CD14-positive monocyte (primary cell): ENCODE measurements at regions not wholly inside any gene's neighbourhood (a gene's known extent, or its start where the extent isn't known, plus 50 kb on each side); places are given as distances from the start of the nearest gene placed in this dataset.
"Not testable (repeated sequence)": the region's sequence is repeated elsewhere in the genome, so short reads cannot be mapped to it uniquely, and the experiment has no call there.

Experiments used
- DNase-seq, 3 donors: peaks; one replicate each; pipeline ENCODE4 v3.0.0-alpha.2; 2011 to 2022
- H2AFZ ChIP-seq: 2 replicates; pipeline ENCODE4 v1.6.0; 2012; ENCODE audit warnings: mild to moderate bottlenecking, low read depth, low read length, inconsistent platforms; ENCODE audit not compliant: insufficient read depth, poor library complexity, severe bottlenecking
- H3K27ac ChIP-seq, 2 donors: 1 replicate in 1 of 2; 2 replicates in 1 of 2; pipeline ENCODE4 v1.5.1; 2012 to 2013; ENCODE audit warnings: low read length in 2 of 2, control low read depth in 1 of 2, inconsistent platforms in 1 of 2, low read depth in 1 of 2, mild to moderate bottlenecking in 1 of 2
- H3K27me3 ChIP-seq, 2 donors: one replicate each; pipeline versions ENCODE4 v1.6.0 to v1.6.1; 2011 to 2013; ENCODE audit warnings: low read length in 2 of 2; ENCODE audit not compliant: control insufficient read depth in 2 of 2, insufficient read depth in 2 of 2
- H3K36me3 ChIP-seq, 2 donors: replicated peaks in 1 of 2; 1 replicate in 1 of 2; 2 replicates in 1 of 2; pipeline versions ENCODE4 v1.5.1 to v1.6.1; 2012 to 2013; ENCODE audit warnings: low read length in 2 of 2, control low read depth in 1 of 2, inconsistent platforms in 1 of 2, mild to moderate bottlenecking in 1 of 2; ENCODE audit not compliant: insufficient read depth in 2 of 2, control insufficient read depth in 1 of 2
- H3K4me1 ChIP-seq, 2 donors: 1 replicate in 1 of 2; 2 replicates in 1 of 2; pipeline versions ENCODE4 v1.5.1 to v1.6.1; 2012 to 2013; ENCODE audit warnings: low read length in 2 of 2, control low read depth in 1 of 2, inconsistent platforms in 1 of 2, mild to moderate bottlenecking in 1 of 2, moderate library complexity in 1 of 2; ENCODE audit not compliant: insufficient read depth in 2 of 2, control insufficient read depth in 1 of 2
- H3K4me2 ChIP-seq: replicated peaks from 2 replicates; pipeline ENCODE3; 2012; ENCODE audit warnings: low read length, moderate library complexity, mild to moderate bottlenecking; ENCODE audit not compliant: poor library complexity, severe bottlenecking; ENCODE audit errors: extremely low read depth
- H3K4me3 ChIP-seq, 3 experiments: fragments of 200-600 bp in 1 of 3; sonication (generic) in 1 of 3; replicated peaks in 1 of 3; 1 replicate in 2 of 3; 2 replicates in 1 of 3; pipeline ENCODE4 v1.5.1; 2011 to 2013; ENCODE audit warnings: low read length in 3 of 3, mild to moderate bottlenecking in 3 of 3, control low read depth in 2 of 3, low read depth in 2 of 3, inconsistent platforms in 1 of 3, moderate library complexity in 1 of 3
- H3K79me2 ChIP-seq: 2 replicates; pipeline ENCODE4 v1.6.0; 2012; ENCODE audit warnings: mild to moderate bottlenecking, control low read depth, inconsistent platforms, low read length, moderate library complexity; ENCODE audit not compliant: insufficient read depth
- H3K9ac ChIP-seq: 2 replicates; pipeline ENCODE4 v1.6.0; 2017; ENCODE audit warnings: low read length, mild to moderate bottlenecking; ENCODE audit not compliant: insufficient read depth, poor library complexity, severe bottlenecking
- H3K9me3 ChIP-seq, 2 donors: replicated peaks in 1 of 2; 1 replicate in 1 of 2; 2 replicates in 1 of 2; pipeline versions ENCODE4 v1.5.1 to v1.6.1; 2012 to 2013; ENCODE audit warnings: low read length in 2 of 2, control low read depth in 1 of 2; ENCODE audit not compliant: control insufficient read depth in 1 of 2, insufficient read depth in 1 of 2
- H4K20me1 ChIP-seq: 2 replicates; pipeline ENCODE4 v1.6.0; 2012; ENCODE audit warnings: mild to moderate bottlenecking, low read length, control low read depth, moderate library complexity; ENCODE audit not compliant: insufficient read depth
- H3K27ac Mint-ChIP-seq, 7 donors: one replicate each; pipeline ENCODE4 v1.8.0; 2020; ENCODE audit warnings: mild to moderate bottlenecking in 7 of 7, mixed read lengths in 7 of 7, moderate library complexity in 6 of 7, inconsistent platforms in 2 of 7
- H3K27me3 Mint-ChIP-seq, 3 donors: one replicate each; pipeline ENCODE4 v1.8.0; 2021 to 2022; ENCODE audit warnings: low read depth in 3 of 3, mild to moderate bottlenecking in 3 of 3, mixed read lengths in 3 of 3, moderate library complexity in 3 of 3, inconsistent platforms in 1 of 3
- H3K36me3 Mint-ChIP-seq, 2 donors: one replicate each; pipeline ENCODE4 v1.8.0; 2020; ENCODE audit warnings: mixed read lengths in 2 of 2, inconsistent platforms in 1 of 2, mild to moderate bottlenecking in 1 of 2
- H3K4me1 Mint-ChIP-seq: one replicate; pipeline ENCODE4 v1.8.0; 2020; ENCODE audit warnings: mild to moderate bottlenecking, mixed read lengths
- H3K4me3 Mint-ChIP-seq, 2 donors: one replicate each; pipeline ENCODE4 v1.8.0; 2020; ENCODE audit warnings: mild to moderate bottlenecking in 2 of 2, mixed read lengths in 2 of 2, moderate library complexity in 1 of 2
- H3K9me3 Mint-ChIP-seq, 7 donors: one replicate each; pipeline ENCODE4 v1.8.0; 2020 to 2022; ENCODE audit warnings: mixed read lengths in 7 of 7, mild to moderate bottlenecking in 6 of 7, moderate library complexity in 6 of 7, inconsistent platforms in 2 of 7
- CTCF ChIP-seq: fragments of 200-600 bp; IDR thresholded peaks from one replicate; pipeline ENCODE4 v1.8.0; 2022; ENCODE audit warnings: antibody characterized with exemption, mild to moderate bottlenecking
- WGBS: methylation state at CpG from one replicate; pipeline ENCODE4 v1.1.5; 2013; ENCODE audit warnings: missing lambda C conversion rate; ENCODE audit not compliant: insufficient coverage; 5-methylcytosine and 5-hydroxymethylcytosine counted together
- intact Hi-C, 2 donors: fragments of 100-400 bp; cut with micrococcal nuclease; formaldehyde crosslinking; loops; one replicate each; pipeline versions ENCODE4 v1.15.0 to v1.15.1; 2023

- Histone ChIP-seq H3K27me3 (peaks cover 0 to 4% of the 10 kb centered on the region in 2 donors), H3K27ac (no peak overlapping the region), H3K9me3 (peaks cover 0 to 3% of the 10 kb centered on the region in 2 donors), H3K36me3 (no peaks in the 10 kb centered on the region), H3K9ac (no peak overlapping the region), H3K4me1 (no peaks in the 10 kb centered on the region), H4K20me1 (no peaks in the 10 kb centered on the region), H3K4me2 (no peak overlapping the region), H2AFZ (no peak overlapping the region), H3K79me2 (no peaks in the 10 kb centered on the region), H3K4me3 (no peak overlapping the region)
- H3K27me3 Mint-ChIP-seq = peaks cover 11 to 15% (median 11%) of the 10 kb centered on the region in 3 donors
- DNase-seq = no peak
- H3K36me3 Mint-ChIP-seq = no peaks in the 10 kb centered on the region
- H3K4me3 Mint-ChIP-seq = no peak overlapping the region
- no peak for TF ChIP-seq CTCF
- peaks cover 0 to 4% (median 0%) of the 10 kb centered on the region in 7 donors for H3K9me3 Mint-ChIP-seq
- H3K27ac Mint-ChIP-seq = no peak overlapping the region
- intact Hi-C loops = loop anchor here in 1 of 2 donors (5.0 kb wide), 1 partner anchor 332 kb away; no protein-coding TSS in a partner anchor
- H3K4me1 Mint-ChIP-seq = no peaks in the 10 kb centered on the region
- WGBS = 100% methylated on average over 1 of the region's 1 CpG
Observed at GRCh38 chr12:131644481-131644880, 66.4 kb upstream of the SFSWAP start.

DNA sequence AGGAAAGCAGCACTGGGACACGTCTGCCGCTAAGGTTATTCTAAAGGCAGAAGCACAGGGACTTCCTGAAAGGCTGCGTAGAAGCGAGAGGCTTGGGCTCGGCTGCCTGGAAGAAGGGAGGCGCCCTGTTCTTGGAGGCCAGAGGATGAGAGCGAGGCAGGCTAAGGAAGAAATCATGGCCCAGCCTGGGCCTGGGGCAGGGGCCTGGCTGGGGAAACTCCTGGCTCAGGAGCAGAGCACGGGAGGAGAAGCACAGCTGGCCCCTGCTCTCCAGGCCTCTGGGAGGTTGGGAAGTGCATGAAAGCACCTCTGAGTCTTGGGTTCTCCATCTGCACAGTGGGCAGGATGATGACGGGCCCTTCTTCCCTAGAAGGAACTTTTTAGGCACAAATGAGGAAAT lies 66.0 kb upstream of the SFSWAP start:
- not testable (repeated sequence) for H3K9me3 ChIP-seq, H3K4me1 Mint-ChIP-seq, H3K27ac Mint-ChIP-seq, DNase-seq, H3K4me1 ChIP-seq, H2AFZ ChIP-seq, H3K4me3 Mint-ChIP-seq, H3K79me2 ChIP-seq, H4K20me1 ChIP-seq, H3K4me2 ChIP-seq, H3K9ac ChIP-seq, H3K9me3 Mint-ChIP-seq, H3K36me3 ChIP-seq, H3K4me3 ChIP-seq, H3K36me3 Mint-ChIP-seq, H3K27me3 ChIP-seq, H3K27ac ChIP-seq
- intact Hi-C loops = loop anchor here in 1 of 2 donors (5.0 kb wide), 1 partner anchor 333 kb away; no protein-coding TSS in a partner anchor
- peaks cover 10 to 15% (median 11%) of the 10 kb centered on the region in 3 donors for H3K27me3 Mint-ChIP-seq
- 95% methylated on average over 7 of the region's 9 CpGs for WGBS

DNA sequence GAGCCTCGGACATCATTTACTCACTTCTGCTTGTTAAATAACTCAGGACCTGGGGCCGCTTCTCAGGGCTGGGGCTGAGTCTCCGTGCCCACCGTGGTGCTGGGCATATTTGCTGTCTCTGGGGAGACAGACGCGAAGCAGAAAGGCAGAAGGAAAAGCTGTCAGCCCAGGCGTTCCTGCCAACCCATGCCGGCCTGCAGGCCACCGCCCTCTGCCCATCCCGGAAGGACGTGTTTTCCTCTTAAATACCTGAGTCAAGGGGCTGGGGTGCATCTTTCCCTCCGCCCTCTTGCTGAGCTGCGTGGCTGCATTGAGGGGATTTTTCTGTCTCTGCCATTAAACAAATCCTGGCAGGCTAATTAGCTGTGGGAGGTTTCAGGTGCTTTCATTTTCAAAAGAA lies 65.3 kb upstream of the SFSWAP start:
- H4K20me1 ChIP-seq, H3K9me3 ChIP-seq, H3K4me1 ChIP-seq, H3K4me1 Mint-ChIP-seq, H3K27ac ChIP-seq, DNase-seq, H3K36me3 ChIP-seq, intact Hi-C loops, H3K27me3 ChIP-seq, H3K9me3 Mint-ChIP-seq, H3K4me3 Mint-ChIP-seq, H2AFZ ChIP-seq, H3K9ac ChIP-seq, H3K36me3 Mint-ChIP-seq, H3K4me2 ChIP-seq, H3K4me3 ChIP-seq, H3K79me2 ChIP-seq, H3K27ac Mint-ChIP-seq: not testable (repeated sequence)
- peaks cover 9 to 13% (median 11%) of the 10 kb centered on the region in 3 donors for H3K27me3 Mint-ChIP-seq
- WGBS = 45% methylated on average over 6 of the region's 13 CpGs

DNA sequence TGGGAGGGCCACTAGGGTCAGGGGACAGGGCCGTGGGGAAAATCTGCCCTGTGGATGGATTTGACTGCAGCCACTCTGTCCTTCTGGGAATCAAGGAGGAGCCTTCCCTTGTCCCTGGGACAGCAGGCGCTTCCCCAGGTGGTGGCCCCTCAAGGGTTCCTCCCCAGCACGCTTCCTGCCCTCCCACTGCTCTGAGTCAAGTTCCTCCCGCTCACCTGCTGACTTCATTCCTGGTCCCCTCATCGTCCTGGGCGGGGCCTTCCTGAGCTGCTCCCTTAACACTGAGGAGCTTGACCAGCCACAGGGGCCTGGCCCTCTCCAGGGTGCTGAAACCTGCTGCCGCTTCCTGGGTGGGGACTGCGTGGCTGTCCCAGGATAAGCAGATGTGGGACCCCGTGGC lies 64.4 kb upstream of the SFSWAP start:
- H3K79me2 ChIP-seq, H3K27ac Mint-ChIP-seq, H3K4me2 ChIP-seq, DNase-seq, H3K27ac ChIP-seq, H3K9me3 Mint-ChIP-seq, H3K36me3 ChIP-seq, H3K9me3 ChIP-seq, H4K20me1 ChIP-seq, H2AFZ ChIP-seq, intact Hi-C loops, H3K27me3 ChIP-seq, H3K4me3 ChIP-seq, H3K36me3 Mint-ChIP-seq, H3K4me1 ChIP-seq, H3K4me3 Mint-ChIP-seq, H3K9ac ChIP-seq, H3K4me1 Mint-ChIP-seq: not testable (repeated sequence)
- H3K27me3 Mint-ChIP-seq = peaks cover 11 to 14% (median 13%) of the 10 kb centered on the region in 3 donors
- WGBS = 75% methylated on average over 2 of the region's 9 CpGs
